H4 (cell line): ENCODE measurements at regions not wholly inside any gene's neighbourhood (a gene's known extent, or its start where the extent isn't known, plus 50 kb on each side); places are given as distances from the start of the nearest gene placed in this dataset.

Experiments
- DNase-seq: peaks from one replicate; pipeline ENCODE4 v3.0.0-alpha.2; 2015; ENCODE audit warnings: low spot score

DNA sequence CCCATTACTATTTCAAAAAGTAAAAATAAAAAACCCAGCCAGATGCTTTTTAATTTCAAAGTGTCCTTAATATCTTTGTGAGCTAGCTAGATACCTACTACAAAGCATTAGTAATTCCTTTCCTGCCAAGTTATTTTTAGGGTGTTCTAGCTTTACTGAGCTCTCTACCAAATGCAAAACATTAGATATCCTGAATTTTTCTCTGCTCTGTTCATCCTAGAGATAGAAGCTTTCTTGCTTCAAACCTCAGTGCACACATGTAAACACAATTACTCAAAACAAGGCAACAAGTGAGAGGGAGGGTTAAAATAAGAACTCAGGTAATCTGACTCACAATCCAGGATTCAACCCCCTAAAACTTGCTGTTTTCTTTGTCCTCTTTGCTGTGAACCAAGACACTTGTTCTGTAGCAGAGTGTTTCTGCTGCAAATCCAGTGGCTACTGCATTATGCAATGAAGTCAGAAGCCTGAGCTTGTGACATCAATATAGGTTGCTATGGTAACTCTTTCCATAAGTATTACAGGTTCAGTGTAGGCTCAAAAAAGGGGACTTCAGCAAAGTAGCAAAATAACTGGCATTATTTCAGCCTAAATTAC is 72.6 kb upstream of the STXBP5 start:
- no peak for DNase-seq

DNA sequence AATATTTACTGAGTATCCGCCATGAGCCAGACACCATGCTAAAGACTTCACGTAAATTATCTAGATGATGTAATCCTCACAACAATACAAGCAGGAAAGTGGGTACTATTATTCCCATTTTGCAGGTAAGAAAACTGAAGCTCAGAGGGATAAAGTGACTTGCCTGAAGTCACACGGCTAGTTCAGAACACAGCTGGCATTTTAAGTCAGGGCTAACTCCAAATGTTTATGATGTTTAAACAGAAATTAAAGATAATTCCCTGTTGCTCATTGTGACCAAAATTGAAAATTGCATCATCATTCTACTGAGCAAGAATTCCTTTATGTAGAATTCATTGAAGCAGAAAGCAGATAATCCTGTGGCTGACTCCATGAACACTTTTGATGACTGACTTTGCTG is 71.3 kb upstream of the STXBP5 start:
- DNase-seq, result peak; percentile 20

DNA sequence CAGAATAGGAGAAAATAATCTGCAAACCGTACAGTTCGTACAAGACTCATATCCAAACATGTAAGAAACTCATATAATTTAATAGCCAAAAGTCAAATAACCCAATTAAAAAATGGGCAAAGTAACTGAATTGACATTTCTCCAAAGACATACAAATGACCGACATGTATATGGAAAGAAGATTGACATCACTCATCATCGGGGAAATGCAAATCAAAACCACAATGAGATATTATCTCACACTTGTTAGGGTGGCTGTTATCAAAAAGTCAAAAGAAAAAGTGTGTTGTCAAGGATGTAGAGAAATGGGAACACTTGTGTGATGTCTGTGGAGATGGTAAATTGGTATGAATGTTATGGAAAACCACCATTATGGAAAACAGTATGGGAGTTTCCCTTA is 70.5 kb upstream of the STXBP5 start:
- no peak for DNase-seq

DNA sequence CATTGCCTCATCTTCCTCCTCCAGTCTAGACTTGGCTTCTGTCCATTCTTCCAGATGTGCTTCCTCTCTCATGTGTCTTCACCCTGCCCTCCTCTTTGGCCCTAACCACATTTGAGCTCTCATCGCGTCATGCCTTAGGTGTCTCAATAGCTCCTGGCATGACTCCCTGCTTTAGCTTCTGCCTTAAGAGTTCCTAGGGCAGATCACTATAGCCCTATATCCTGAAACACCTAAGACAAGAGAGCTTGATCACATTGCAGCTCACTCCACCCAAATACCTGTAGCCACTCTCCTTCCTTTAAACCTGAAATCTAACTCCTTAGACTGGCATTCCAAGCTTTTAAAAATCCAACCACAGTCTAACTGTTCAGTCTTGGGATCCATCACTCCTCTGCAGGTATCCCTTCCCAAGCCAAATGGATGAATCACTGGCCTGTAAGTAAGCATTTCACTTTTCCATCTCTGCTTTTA is 69.0 kb upstream of the STXBP5 start:
- DNase-seq, result peak; percentile 71

DNA sequence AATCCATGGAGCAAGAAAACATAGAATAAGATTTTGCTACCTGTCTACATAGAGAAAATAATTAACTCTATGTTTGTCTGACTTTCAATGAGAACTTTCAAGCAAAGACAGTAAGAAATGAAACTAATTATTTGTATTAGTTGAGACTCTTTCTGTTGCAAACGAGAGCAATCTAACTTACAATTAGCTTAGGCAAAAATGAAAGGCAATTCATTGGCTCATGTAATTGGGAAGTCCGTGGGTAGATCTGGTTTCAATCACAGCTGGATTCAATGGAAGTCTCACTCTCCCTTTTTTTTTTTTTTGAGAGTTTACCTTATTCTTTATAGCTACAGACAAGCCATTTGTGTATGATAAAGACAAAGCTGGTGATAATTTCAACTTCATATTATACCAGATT is 68.2 kb upstream of the STXBP5 start:
- no peak for DNase-seq

DNA sequence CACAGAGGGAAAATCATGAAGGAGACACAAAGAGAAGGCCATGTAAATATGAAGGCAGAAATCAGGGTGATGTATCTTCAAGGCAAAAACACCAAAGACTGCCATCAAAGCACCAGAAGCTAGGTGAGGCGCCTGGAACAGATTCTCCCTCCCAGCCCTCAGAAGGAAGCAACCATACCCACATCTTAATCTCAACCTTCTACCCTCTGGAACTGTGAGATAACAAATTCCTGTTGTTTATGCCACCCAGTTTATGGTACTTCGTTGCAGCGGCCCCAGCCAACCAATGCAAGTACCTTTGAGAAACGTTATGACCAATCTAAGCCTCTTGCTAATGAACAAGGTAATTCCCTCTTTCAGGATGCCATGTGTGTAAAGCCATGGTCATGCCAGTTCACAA is 66.2 kb upstream of the STXBP5 start:
- DNase-seq, result no peak

DNA sequence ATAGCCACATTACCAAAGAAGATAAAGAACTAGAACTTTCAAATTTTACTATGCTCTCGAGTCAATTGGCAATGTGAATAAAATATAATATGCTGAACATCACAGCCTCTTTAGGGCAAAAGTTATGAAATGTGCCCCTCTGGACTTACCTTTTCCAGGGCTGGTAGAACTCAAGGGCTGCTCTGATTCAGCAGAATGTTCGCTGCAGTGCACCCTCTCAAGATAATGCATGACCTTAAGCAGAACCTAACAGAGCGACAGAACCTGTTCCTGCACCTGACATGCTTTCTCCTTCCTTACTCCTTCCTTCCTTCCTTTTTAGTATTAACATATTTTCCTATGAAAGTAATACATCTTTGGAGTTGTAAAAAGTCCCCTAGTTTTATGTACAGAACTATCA is 65.4 kb upstream of the STXBP5 start:
- no peak for DNase-seq

DNA sequence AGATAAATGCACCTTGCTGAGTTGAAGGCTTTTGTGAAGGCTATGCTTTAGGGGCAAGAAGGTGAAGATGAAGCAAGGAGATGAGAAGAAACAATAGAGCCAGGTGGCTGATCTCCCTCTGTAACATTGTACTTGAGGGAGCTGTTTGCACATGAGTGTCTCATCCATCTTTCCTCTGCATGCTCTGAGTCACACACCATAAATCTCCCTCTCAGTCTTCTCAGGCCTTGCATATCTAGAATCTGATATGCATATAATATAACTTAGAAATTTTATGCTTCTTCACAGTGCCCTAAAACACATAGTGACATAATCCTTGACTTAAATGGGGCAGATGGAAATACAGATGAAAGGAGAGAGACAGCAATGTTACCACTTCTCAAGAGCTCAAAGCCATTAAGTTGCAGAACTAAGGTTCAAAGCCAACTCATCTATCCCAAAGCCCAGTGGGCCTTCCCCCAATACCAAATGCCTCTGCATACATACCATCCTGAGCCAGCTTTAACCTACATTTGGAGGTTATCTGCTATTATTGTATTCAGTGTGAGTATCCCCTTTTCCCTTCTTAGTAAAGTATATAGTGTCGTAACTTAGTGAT is 62.4 kb upstream of the STXBP5 start:
- no peak for DNase-seq

DNA sequence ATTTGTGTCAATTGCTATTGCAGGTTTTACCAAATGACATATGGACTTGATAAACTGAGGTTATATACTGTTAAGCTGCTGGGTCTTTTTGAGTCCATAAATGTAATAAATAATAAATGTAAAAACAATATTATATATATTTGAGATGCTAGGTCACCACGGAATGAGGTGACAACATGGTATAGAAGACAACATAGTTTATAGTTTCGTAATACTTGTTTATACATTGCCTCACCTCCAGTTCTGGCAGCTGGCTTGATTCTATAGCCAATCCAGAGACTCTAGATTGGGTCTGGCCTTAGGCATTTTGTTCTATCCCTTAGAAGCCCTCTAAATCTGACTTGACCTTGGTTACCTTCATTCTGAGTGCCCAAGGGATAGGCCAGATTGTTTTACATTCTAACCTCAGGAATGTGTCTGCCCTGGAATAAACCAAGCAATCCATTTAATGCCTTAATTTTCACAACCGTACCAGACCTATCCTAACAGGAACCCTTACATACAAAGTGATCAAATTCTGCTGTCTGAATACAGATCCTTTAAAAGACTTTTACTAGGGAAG is 61.5 kb upstream of the STXBP5 start:
- peak; percentile 43 for DNase-seq

DNA sequence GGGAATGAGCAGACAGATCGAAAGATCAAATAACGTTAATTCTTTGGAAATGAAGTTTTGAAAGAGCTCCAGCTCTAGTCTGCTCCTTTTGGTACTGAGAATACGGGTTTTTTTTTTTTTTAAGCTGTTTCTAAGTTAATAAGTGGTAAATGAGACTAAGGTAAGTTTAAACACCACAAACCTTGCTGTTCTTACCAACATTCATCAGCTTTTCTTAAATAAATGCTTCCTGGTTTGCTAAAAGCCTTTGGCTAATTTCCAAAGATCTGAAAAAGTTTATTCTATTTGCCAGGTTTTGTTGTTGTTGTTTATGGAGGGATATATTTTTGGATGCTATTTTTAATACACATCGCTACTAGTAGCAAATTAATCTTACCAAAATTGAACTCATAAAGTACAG is 55.1 kb upstream of the STXBP5 start:
- DNase-seq, result no peak

DNA sequence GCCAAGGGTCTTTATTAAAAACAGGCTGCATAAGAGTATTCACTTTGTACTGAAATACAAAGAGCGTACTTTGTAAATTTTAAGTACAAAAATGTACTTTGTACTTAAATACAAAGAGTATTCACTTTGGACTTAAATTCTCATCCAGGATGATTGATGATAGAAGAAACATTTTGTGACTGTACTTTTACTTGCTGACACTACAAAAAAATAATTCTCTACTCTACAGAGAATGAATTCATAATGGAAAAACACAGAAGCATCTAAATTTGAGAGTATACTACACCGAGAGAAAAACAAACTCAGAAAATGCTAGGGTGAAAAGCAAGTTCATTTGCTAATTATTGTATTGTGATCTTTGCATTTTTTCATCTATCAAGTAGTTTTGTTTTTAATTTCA is 54.4 kb upstream of the STXBP5 start:
- DNase-seq, result no peak

DNA sequence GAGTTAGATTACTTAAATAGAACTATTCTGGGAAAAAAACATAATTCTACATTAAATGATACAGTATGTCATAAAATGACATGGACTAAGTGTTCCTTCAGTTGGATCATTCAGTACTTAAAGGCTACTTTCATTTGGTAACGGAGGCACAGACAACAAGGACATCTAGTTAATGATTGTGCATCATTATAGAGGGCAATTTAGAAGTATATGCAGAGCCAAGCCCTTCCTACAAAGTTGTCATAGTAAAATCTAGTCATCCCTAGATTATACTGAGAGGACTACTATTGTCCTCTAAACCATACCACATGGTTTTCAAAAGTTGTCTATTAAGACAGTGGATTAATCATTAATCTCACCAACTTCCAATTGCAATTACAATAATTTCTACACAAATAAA is 53.9 kb upstream of the STXBP5 start:
- DNase-seq, result no peak
